ENCODE measurements at regions not wholly inside any gene's neighbourhood (a gene's known extent, or its start where the extent isn't known, plus 50 kb on each side); places are given as distances from the start of the nearest gene placed in this dataset.
"Not testable (repeated sequence)": the region's sequence is repeated elsewhere in the genome, so short reads cannot be mapped to it uniquely, and the experiment has no call there.

GRCh38 chr17:36839256-36839655 is 98.0 kb upstream of the LHX1 start:
- H3K9me3 ChIP-seq (ENCODE audit: control insufficient read depth, insufficient read depth, low read length) = peaks cover 3% of the 10 kb centered on the region; the same call in 1 of the 2 replicates
- no peak overlapping the region for H3K9ac ChIP-seq (ENCODE audit: low read depth, low read length)
- peaks cover 6% of the 10 kb centered on the region; the same call in 1 of the 2 replicates for H3K4me1 ChIP-seq (ENCODE audit: insufficient read depth, low read length)
- H3K36me3 ChIP-seq (ENCODE audit: insufficient read depth, low read length) = no peaks in the 10 kb centered on the region

- H3K9me3 ChIP-seq (ENCODE audit: control insufficient read depth, insufficient read depth, low read length) = peaks cover 3% of the 10 kb centered on the region; the same call in 1 of the 2 replicates
Observed at GRCh38 chr17:36840796-36841195, 96.5 kb upstream of the LHX1 start.

GRCh38 chr17:36842231-36842819 is 95.0 kb upstream of the LHX1 start:
- Histone ChIP-seq H3K9me3 (ENCODE audit: control insufficient read depth, insufficient read depth, low read length) (peaks cover 3% of the 10 kb centered on the region; the same call in 1 of the 2 replicates), H3K4me1 (ENCODE audit: insufficient read depth, low read length) (peaks cover 5% of the 10 kb centered on the region; the same call in 1 of the 2 replicates), H3K9ac (ENCODE audit: low read depth, low read length) (no peak overlapping the region), H3K36me3 (ENCODE audit: insufficient read depth, low read length) (no peaks in the 10 kb centered on the region)

More at GRCh38 chr17:36840796-36841195, 96.5 kb upstream of the LHX1 start:
- peaks cover 6% of the 10 kb centered on the region; the same call in 1 of the 2 replicates for H3K4me1 ChIP-seq (ENCODE audit: insufficient read depth, low read length)
- H3K36me3 ChIP-seq (ENCODE audit: insufficient read depth, low read length) = no peaks in the 10 kb centered on the region
- H3K9ac ChIP-seq (ENCODE audit: low read depth, low read length) = no peak overlapping the region

GRCh38 chr17:36842963-36843558 is 94.2 kb upstream of the LHX1 start:
- Histone ChIP-seq H3K9ac (ENCODE audit: low read depth, low read length) (no peak overlapping the region), H3K36me3 (ENCODE audit: insufficient read depth, low read length) (no peaks in the 10 kb centered on the region), H3K9me3 (ENCODE audit: control insufficient read depth, insufficient read depth, low read length) (peaks cover 3% of the 10 kb centered on the region; the same call in 1 of the 2 replicates), H3K4me1 (ENCODE audit: insufficient read depth, low read length) (no peaks in the 10 kb centered on the region)

- Histone ChIP-seq H3K4me1 (ENCODE audit: insufficient read depth, low read length) (no peaks in the 10 kb centered on the region), H3K9me3 (ENCODE audit: control insufficient read depth, insufficient read depth, low read length) (peaks cover 3% of the 10 kb centered on the region; the same call in 1 of the 2 replicates), H3K9ac (ENCODE audit: low read depth, low read length) (no peak overlapping the region), H3K36me3 (ENCODE audit: insufficient read depth, low read length) (no peaks in the 10 kb centered on the region)
Observed at GRCh38 chr17:36844013-36844412, 93.3 kb upstream of the LHX1 start.

- no peak overlapping the region for H3K9ac ChIP-seq (ENCODE audit: low read depth, low read length)
Observed at GRCh38 chr17:36844601-36845000, 92.7 kb upstream of the LHX1 start.

GRCh38 chr17:36845916-36846315 is 91.4 kb upstream of the LHX1 start:
- Histone ChIP-seq H3K4me1 (ENCODE audit: insufficient read depth, low read length) (peaks cover 13% of the 10 kb centered on the region; the same call in 1 of the 2 replicates), H3K9me3 (ENCODE audit: control insufficient read depth, insufficient read depth, low read length) (0 out of 2 replicates have a peak, but pooled peaks cover under 1% of the 10 kb centered on the region), H3K36me3 (ENCODE audit: insufficient read depth, low read length) (no peaks in the 10 kb centered on the region), H3K9ac (ENCODE audit: low read depth, low read length) (no peak overlapping the region)

More at GRCh38 chr17:36844601-36845000, 92.7 kb upstream of the LHX1 start:
- Histone ChIP-seq H3K36me3 (ENCODE audit: insufficient read depth, low read length) (no peaks in the 10 kb centered on the region), H3K4me1 (ENCODE audit: insufficient read depth, low read length) (peaks cover under 1% of the 10 kb centered on the region; the same call in 1 of the 2 replicates), H3K9me3 (ENCODE audit: control insufficient read depth, insufficient read depth, low read length) (peaks cover 3% of the 10 kb centered on the region; the same call in 1 of the 2 replicates)

- H3K4me1 ChIP-seq (ENCODE audit: insufficient read depth, low read length) = peaks cover 17% of the 10 kb centered on the region; the same call in 1 of the 2 replicates
- no peaks in the 10 kb centered on the region for H3K9me3 ChIP-seq (ENCODE audit: control insufficient read depth, insufficient read depth, low read length)
- H3K9ac ChIP-seq (ENCODE audit: low read depth, low read length) = no peak overlapping the region
- no peaks in the 10 kb centered on the region for H3K36me3 ChIP-seq (ENCODE audit: insufficient read depth, low read length)
Observed at GRCh38 chr17:36846410-36847292, 90.6 kb upstream of the LHX1 start.

- H3K36me3 ChIP-seq (ENCODE audit: insufficient read depth, low read length) = no peaks in the 10 kb centered on the region
- no peaks in the 10 kb centered on the region for H3K9me3 ChIP-seq (ENCODE audit: control insufficient read depth, insufficient read depth, low read length)
- peaks cover 19% of the 10 kb centered on the region; the same call in 1 of the 2 replicates for H3K4me1 ChIP-seq (ENCODE audit: insufficient read depth, low read length)
- H3K9ac ChIP-seq (ENCODE audit: low read depth, low read length) = no peak overlapping the region
Observed at GRCh38 chr17:36848008-36848902, 89.0 kb upstream of the LHX1 start.

- H3K4me1 ChIP-seq (ENCODE audit: insufficient read depth, low read length) = peaks cover 22% of the 10 kb centered on the region; the same call in 1 of the 2 replicates
- H3K36me3 ChIP-seq (ENCODE audit: insufficient read depth, low read length); H3K9me3 ChIP-seq (ENCODE audit: control insufficient read depth, insufficient read depth, low read length); H3K9ac ChIP-seq (ENCODE audit: low read depth, low read length): not testable (repeated sequence)
Observed at GRCh38 chr17:36849020-36849419, 88.3 kb upstream of the LHX1 start.

- Histone ChIP-seq H3K9ac (ENCODE audit: low read depth, low read length) (no peak overlapping the region), H3K36me3 (ENCODE audit: insufficient read depth, low read length) (no peaks in the 10 kb centered on the region), H3K4me1 (ENCODE audit: insufficient read depth, low read length) (peaks cover 22% of the 10 kb centered on the region; the same call in 1 of the 2 replicates), H3K9me3 (ENCODE audit: control insufficient read depth, insufficient read depth, low read length) (no peaks in the 10 kb centered on the region)
Observed at GRCh38 chr17:36849871-36850348, 87.4 kb upstream of the LHX1 start.

- Histone ChIP-seq H3K9ac (ENCODE audit: low read depth, low read length) (no peak overlapping the region), H3K9me3 (ENCODE audit: control insufficient read depth, insufficient read depth, low read length) (no peaks in the 10 kb centered on the region), H3K4me1 (ENCODE audit: insufficient read depth, low read length) (peaks cover 22% of the 10 kb centered on the region; the same call in 1 of the 2 replicates), H3K36me3 (ENCODE audit: insufficient read depth, low read length) (no peaks in the 10 kb centered on the region)
Observed at GRCh38 chr17:36850790-36851189, 86.5 kb upstream of the LHX1 start.

GRCh38 chr17:36851250-36851649 is 86.0 kb upstream of the LHX1 start:
- Histone ChIP-seq H3K9me3 (ENCODE audit: control insufficient read depth, insufficient read depth, low read length) (no peaks in the 10 kb centered on the region), H3K9ac (ENCODE audit: low read depth, low read length) (no peak overlapping the region), H3K4me1 (ENCODE audit: insufficient read depth, low read length) (peaks cover 26% of the 10 kb centered on the region; the same call in 1 of the 2 replicates), H3K36me3 (ENCODE audit: insufficient read depth, low read length) (no peaks in the 10 kb centered on the region)
